Neural cell (in vitro differentiated cells): ENCODE measurements at regions not wholly inside any gene's neighbourhood (a gene's known extent, or its start where the extent isn't known, plus 50 kb on each side); places are given as distances from the start of the nearest gene placed in this dataset.

Experiments
- H2AFZ ChIP-seq: fragments of 200-600, 300-800 bp; sonication (generic), shearing (Covaris generic); 2 replicates; pipeline ENCODE4 v1.6.0; 2014; ENCODE audit warnings: low read depth, mild to moderate bottlenecking, antibody characterized with exemption, low read length, moderate library complexity
- H3F3A ChIP-seq: fragments of 200-600 bp; shearing (Covaris generic); 2 replicates; pipeline ENCODE4 v1.6.1; 2016; ENCODE audit warnings: mild to moderate bottlenecking, moderate library complexity, mixed read lengths, antibody characterized with exemption, low read length; ENCODE audit not compliant: insufficient read depth, poor library complexity, severe bottlenecking
- H3K27ac ChIP-seq: fragments of 200-600, 300-800 bp; sonication (generic), shearing (Covaris generic); 2 replicates; pipeline ENCODE4 v1.5.1; 2014; ENCODE audit warnings: mild to moderate bottlenecking, low read length, moderate library complexity
- H3K27me3 ChIP-seq: fragments of 300-800, 200-600 bp; sonication (generic), shearing (Covaris generic); 2 replicates; pipeline ENCODE4 v1.6.0; 2014; ENCODE audit warnings: mild to moderate bottlenecking, low read depth, low read length, moderate library complexity; ENCODE audit not compliant: insufficient read depth
- H3K36me3 ChIP-seq: fragments of 300-800, 200-600 bp; sonication (generic), shearing (Covaris generic); 2 replicates; pipeline ENCODE4 v1.5.1; 2014; ENCODE audit warnings: mild to moderate bottlenecking, antibody characterized with exemption, low read length, moderate library complexity; ENCODE audit not compliant: insufficient read depth
- H3K4me2 ChIP-seq: fragments of 300-800, 200-600 bp; sonication (generic), shearing (Covaris generic); 2 replicates; pipeline ENCODE4 v1.6.0; 2014; ENCODE audit warnings: mild to moderate bottlenecking, low read length
- H3K4me3 ChIP-seq: fragments of 300-800, 200-600 bp; sonication (generic), shearing (Covaris generic); 2 replicates; pipeline ENCODE4 v1.5.1; 2014; ENCODE audit warnings: mild to moderate bottlenecking, low read length, moderate library complexity
- H3K79me2 ChIP-seq: fragments of 200-600 bp; shearing (Covaris generic); replicated peaks from 2 replicates; pipeline ENCODE4 v1.6.0; 2014; ENCODE audit warnings: mild to moderate bottlenecking, low read length, moderate library complexity; ENCODE audit not compliant: insufficient read depth
- H3K9ac ChIP-seq: fragments of 300-800, 200-600 bp; sonication (generic), shearing (Covaris generic); 2 replicates; pipeline ENCODE4 v1.6.1; 2016; ENCODE audit warnings: mild to moderate bottlenecking, low read length, mixed read lengths
- H3K9me2 ChIP-seq: fragments of 200-600 bp; shearing (Covaris generic); 2 replicates; pipeline ENCODE4 v1.6.1; 2016; ENCODE audit warnings: mild to moderate bottlenecking, low read length, mixed read lengths; ENCODE audit not compliant: insufficient read depth
- H3K9me3 ChIP-seq: fragments of 200-600, 300-800 bp; sonication (generic), shearing (Covaris generic); 2 replicates; pipeline ENCODE4 v1.6.1; 2016; ENCODE audit warnings: mild to moderate bottlenecking, mixed run types, low read length, moderate library complexity, mixed read lengths
- H4K20me1 ChIP-seq: fragments of 200-600 bp; shearing (Covaris generic); 2 replicates; pipeline ENCODE4 v1.6.1; 2016; ENCODE audit warnings: mild to moderate bottlenecking, mixed run types; ENCODE audit not compliant: insufficient read depth
- CTCF ChIP-seq: fragments of 450-650 bp; IDR thresholded peaks from 2 replicates; pipeline ENCODE4 v1.5.1; 2014; ENCODE audit warnings: antibody characterized with exemption, mild to moderate bottlenecking, moderate library complexity; ENCODE audit not compliant: poor library complexity, severe bottlenecking
- EP300 ChIP-seq: fragments of 450-650 bp; conservative IDR thresholded peaks from 2 replicates; pipeline ENCODE4 v1.6.1; 2014; ENCODE audit warnings: antibody characterized with exemption, mild to moderate bottlenecking, moderate library complexity; ENCODE audit not compliant: poor library complexity, severe bottlenecking
- EZH2 ChIP-seq: fragments of 200-600, 300-800 bp; shearing (Covaris generic), sonication (generic); IDR thresholded peaks from 2 replicates; pipeline ENCODE4 v1.6.1; 2014; ENCODE audit warnings: antibody characterized with exemption, low read length, borderline replicate concordance, mild to moderate bottlenecking; ENCODE audit not compliant: insufficient read depth, poor library complexity, severe bottlenecking
- MXI1 ChIP-seq: fragments of 450-650 bp; conservative IDR thresholded peaks from 2 replicates; pipeline ENCODE4 v1.6.1; 2014; ENCODE audit warnings: antibody characterized with exemption, mild to moderate bottlenecking; ENCODE audit not compliant: poor library complexity, severe bottlenecking
- POLR2AphosphoS5 ChIP-seq: IDR thresholded peaks from 2 replicates; pipeline ENCODE4 v1.6.1; 2012
- RAD21 ChIP-seq: fragments of 450-650 bp; conservative IDR thresholded peaks from 2 replicates; pipeline ENCODE4 v1.6.1; 2014; ENCODE audit warnings: antibody characterized with exemption, mild to moderate bottlenecking, moderate library complexity
- REST ChIP-seq: IDR thresholded peaks from 2 replicates; pipeline ENCODE4 v1.6.1; 2012; ENCODE audit warnings: borderline replicate concordance
- SMC3 ChIP-seq: fragments of 450-650 bp; conservative IDR thresholded peaks from 2 replicates; pipeline ENCODE4 v1.6.1; 2014; ENCODE audit warnings: antibody characterized with exemption, mild to moderate bottlenecking, moderate library complexity; ENCODE audit not compliant: poor library complexity
- TAF1 ChIP-seq: IDR thresholded peaks from 2 replicates; pipeline ENCODE4 v1.6.1; 2012; ENCODE audit warnings: low read depth

DNA sequence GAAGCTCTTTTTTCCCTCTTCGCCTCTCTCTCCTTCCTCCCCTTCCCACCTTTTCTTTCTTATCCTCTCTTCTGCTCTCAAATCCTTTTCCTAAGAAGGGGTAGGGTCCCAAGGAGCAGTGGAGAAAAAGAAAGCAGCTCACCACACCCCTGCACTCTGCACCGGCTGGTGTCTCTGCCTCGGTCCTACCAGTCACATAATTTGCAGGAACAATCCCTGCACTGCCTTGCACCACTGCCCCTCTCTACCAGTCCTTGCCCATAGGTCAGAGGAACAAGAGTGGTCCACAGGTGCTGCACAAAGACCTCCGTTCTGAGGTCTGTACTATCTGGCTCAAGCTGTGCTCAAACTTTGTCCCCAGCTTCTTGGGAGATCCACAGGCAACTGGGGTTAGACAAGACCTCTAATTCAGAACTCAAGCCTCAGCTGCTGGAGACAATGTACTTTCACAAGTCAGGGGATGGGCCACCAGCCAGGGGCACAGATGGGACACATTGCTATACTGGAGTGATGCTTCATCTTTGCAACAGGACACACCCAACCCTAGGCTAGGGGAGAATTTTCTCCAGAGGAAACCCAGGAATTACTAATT lies 125.4 kb upstream of the ZNF507 start:
- Histone ChIP-seq H3K9ac (no peak overlapping the region), H3K27me3 (peaks cover 3% of the 10 kb centered on the region), H3K79me2 (no peaks in the 10 kb centered on the region), H2AFZ (no peak overlapping the region), H3K4me2 (no peak overlapping the region), H3F3A (no peaks in the 10 kb centered on the region), H3K9me2 (no peaks in the 10 kb centered on the region), H3K4me3 (no peak overlapping the region), H3K27ac (no peak overlapping the region), H3K36me3 (no peaks in the 10 kb centered on the region), H3K9me3 (no peaks in the 10 kb centered on the region), H4K20me1 (no peaks in the 10 kb centered on the region)
- TF ChIP-seq CTCF, result no peak
- TF ChIP-seq EZH2, result no peak
- no peak for TF ChIP-seq TAF1
- no peak for TF ChIP-seq MXI1
- no peak for TF ChIP-seq SMC3

GRCh38 chr19:32220951-32221350 lies 124.5 kb upstream of the ZNF507 start:
- H2AFZ ChIP-seq, result no peak overlapping the region
- H3K36me3 ChIP-seq, result no peaks in the 10 kb centered on the region
- H3K27me3 ChIP-seq, result peaks cover 4% of the 10 kb centered on the region
- H4K20me1 ChIP-seq, result no peaks in the 10 kb centered on the region
- no peak overlapping the region for H3K4me3 ChIP-seq
- no peaks in the 10 kb centered on the region for H3K9me3 ChIP-seq
- no peak overlapping the region for H3K4me2 ChIP-seq
- no peak for TF ChIP-seq POLR2AphosphoS5
- TF ChIP-seq TAF1, result no peak
- TF ChIP-seq EZH2, result no peak
- TF ChIP-seq MXI1, result no peak
- TF ChIP-seq EP300, result no peak
- TF ChIP-seq REST, result no peak
- no peak for TF ChIP-seq RAD21
- no peak for TF ChIP-seq CTCF
- H3K9ac ChIP-seq, result no peak overlapping the region
- no peaks in the 10 kb centered on the region for H3K79me2 ChIP-seq
- H3K27ac ChIP-seq, result no peak overlapping the region
- no peaks in the 10 kb centered on the region for H3F3A ChIP-seq
- no peaks in the 10 kb centered on the region for H3K9me2 ChIP-seq
